Transverse colon (tissue), 4 donors: ENCODE measurements at regions not wholly inside any gene's neighbourhood (a gene's known extent, or its start where the extent isn't known, plus 50 kb on each side); places are given as distances from the start of the nearest gene placed in this dataset.
"Not testable (repeated sequence)": the region's sequence is repeated elsewhere in the genome, so short reads cannot be mapped to it uniquely, and the experiment has no call there.

Source experiments
- DNase-seq: peaks from one replicate; pipeline ENCODE4 v3.0.0-alpha.2; 2019
- H3K27ac ChIP-seq, 4 donors: fragments of 200-600 bp; sonication (generic); 2 replicates each; pipeline ENCODE4 v1.5.1; 2016 to 2018; ENCODE audit warnings: inconsistent platforms in 4 of 4
- H3K27me3 ChIP-seq: fragments of 200-600 bp; sonication (generic); 2 replicates; pipeline ENCODE4 v1.5.1; 2017; ENCODE audit warnings: inconsistent platforms
- H3K36me3 ChIP-seq, 4 donors: fragments of 200-600 bp; sonication (generic); 2 replicates each; pipeline ENCODE4 v1.5.1; 2017 to 2019; ENCODE audit warnings: inconsistent platforms in 4 of 4
- H3K4me1 ChIP-seq, 4 donors: fragments of 200-600 bp; sonication (generic); 2 replicates each; pipeline ENCODE4 v1.5.1; 2017 to 2020; ENCODE audit warnings: inconsistent platforms in 4 of 4
- H3K4me3 ChIP-seq, 4 donors: fragments of 200-600 bp; sonication (generic); 1 replicate in 1 of 4; 2 replicates in 3 of 4; pipeline versions ENCODE4 v1.5.1 to v1.6.1; 2017 to 2019; ENCODE audit warnings: inconsistent platforms in 4 of 4
- H3K9me3 ChIP-seq, 2 donors: fragments of 200-600 bp; sonication (generic); 2 replicates each; pipeline ENCODE4 v1.5.1; 2017 to 2019; ENCODE audit warnings: inconsistent platforms in 2 of 2
- CTCF ChIP-seq, 5 experiments: fragments of 200-600 bp in 3 of 5; fragments of 450-650 bp in 2 of 5; sonication (generic) in 3 of 5; IDR thresholded peaks; 1 replicate in 2 of 5; 2 replicates in 3 of 5; pipeline ENCODE4 v1.5.1; 2016 to 2017; ENCODE audit warnings: antibody characterized with exemption in 5 of 5, inconsistent platforms in 3 of 5, mild to moderate bottlenecking in 2 of 5, moderate library complexity in 1 of 5
- EP300 ChIP-seq: sonication (generic); formaldehyde crosslinking; IDR thresholded peaks from one replicate; pipeline ENCODE4 v1.6.1; 2017; ENCODE audit warnings: antibody characterized with exemption, low read depth
- POLR2A ChIP-seq: fragments of 450-650 bp; IDR thresholded peaks from one replicate; pipeline ENCODE4 v1.6.1; 2016; ENCODE audit warnings: antibody characterized with exemption, mild to moderate bottlenecking, moderate library complexity
- POLR2AphosphoS5 ChIP-seq, 3 donors: sonication (generic); formaldehyde crosslinking; IDR thresholded peaks; one replicate each; pipeline ENCODE4 v1.6.1; 2016; ENCODE audit warnings: antibody characterized with exemption in 3 of 3
- WGBS, 2 donors: methylation state at CpG; one replicate each; pipeline ENCODE4 v1.1.5; 2018; ENCODE audit warnings: low coverage in 1 of 2; 5-methylcytosine and 5-hydroxymethylcytosine counted together
- in situ Hi-C, 4 donors: fragments of 200-750 bp; cut with MboI; loops; one replicate each; pipeline versions ENCODE4 v1.15.0 to v1.15.1; 2017; ENCODE audit warnings: low sequenced_read_pairs in 3 of 4, low pct_ligation_motif_present in 1 of 4, low pct_unique_long_range_greater_than_20kb in 1 of 4
- intact Hi-C: fragments of 100-400 bp; cut with DNase I; formaldehyde crosslinking; loops from one replicate; pipeline ENCODE4 v1.15.1; 2023; ENCODE audit warnings: low total_unique reads

- peak in 1 of 5 experiments; percentile 13 for TF ChIP-seq CTCF (IDR thresholded peaks at IDR 0.05)
- peak; percentile 23 to 43 (median 36) for TF ChIP-seq POLR2AphosphoS5 (IDR thresholded peaks at IDR 0.05)
- no peak for TF ChIP-seq POLR2A
- peak; percentile 26 for TF ChIP-seq EP300
- in situ Hi-C loops, result no loop called here
- intact Hi-C loops, result no loop called here
- Histone ChIP-seq H3K27ac (peak overlapping the region; percentile 60 to 74 (median 69)), H3K4me3 (no peak overlapping the region), H3K4me1 (peaks cover 0 to 23% (median 14%) of the 10 kb centered on the region in 4 donors), H3K27me3 (no peaks in the 10 kb centered on the region), H3K36me3 (no peaks in the 10 kb centered on the region), H3K9me3 (no peaks in the 10 kb centered on the region)
- 40 to 51% methylated on average over 4 to 17 of the region's 17 CpGs for WGBS, 2 donors
- peak; percentile 74 for DNase-seq
Measured at GRCh38 chr6:43926634-43927531, 156.9 kb downstream of the VEGFA start.

GRCh38 chr6:43925636-43926139 is 155.7 kb downstream of the VEGFA start:
- H3K9me3 ChIP-seq, H3K27me3 ChIP-seq, H3K4me3 ChIP-seq, intact Hi-C loops, H3K36me3 ChIP-seq, in situ Hi-C loops, DNase-seq: not testable (repeated sequence)
- 94% methylated on average over 7 of the region's 7 CpGs; no CpG with 5 or more reads in 1 of the 2 donors for WGBS, 2 donors
- peak overlapping the region in 1 of 4 donors; percentile 73 for H3K27ac ChIP-seq
- H3K4me1 ChIP-seq, result peaks cover 0 to 23% (median 14%) of the 10 kb centered on the region in 4 donors

- DNase-seq, result no peak
Measured at GRCh38 chr6:43924222-43924702, 154.3 kb downstream of the VEGFA start.

GRCh38 chr6:43923376-43924221 is 153.6 kb downstream of the VEGFA start:
- Histone ChIP-seq H3K36me3 (no peaks in the 10 kb centered on the region), H3K27ac (no peak overlapping the region), H3K4me3 (no peak overlapping the region), H3K4me1 (peaks cover 0 to 23% (median 14%) of the 10 kb centered on the region in 4 donors), H3K9me3 (no peaks in the 10 kb centered on the region), H3K27me3 (no peaks in the 10 kb centered on the region)
- in situ Hi-C loops (no loop called here), intact Hi-C loops (no loop called here)
- no peak for DNase-seq
- 87 to 90% methylated on average over 2 to 15 of the region's 15 CpGs for WGBS, 2 donors
- no peak for TF ChIP-seq CTCF (IDR thresholded peaks at IDR 0.05)
- no peak for TF ChIP-seq POLR2A
- TF ChIP-seq EP300, result no peak
- TF ChIP-seq POLR2AphosphoS5 (IDR thresholded peaks at IDR 0.05), result no peak

More at GRCh38 chr6:43924222-43924702, 154.3 kb downstream of the VEGFA start:
- intact Hi-C loops, result no loop called here
- H3K9me3 ChIP-seq, result no peaks in the 10 kb centered on the region
- H3K36me3 ChIP-seq, result no peaks in the 10 kb centered on the region
- H3K27ac ChIP-seq, result no peak overlapping the region
- no peaks in the 10 kb centered on the region for H3K27me3 ChIP-seq
- no peak overlapping the region for H3K4me3 ChIP-seq
- 52% methylated on average over 12 of the region's 12 CpGs; no CpG with 5 or more reads in 1 of the 2 donors for WGBS, 2 donors
- H3K4me1 ChIP-seq, result peaks cover 0 to 23% (median 14%) of the 10 kb centered on the region in 4 donors
- no peak for TF ChIP-seq EP300
- no peak for TF ChIP-seq CTCF (IDR thresholded peaks at IDR 0.05)
- TF ChIP-seq POLR2AphosphoS5 (IDR thresholded peaks at IDR 0.05), result no peak
- no peak for TF ChIP-seq POLR2A
- in situ Hi-C loops, result no loop called here
